WTC11 (cell line): ENCODE measurements at regions not wholly inside any gene's neighbourhood (a gene's known extent, or its start where the extent isn't known, plus 50 kb on each side); places are given as distances from the start of the nearest gene placed in this dataset.

Source experiments
- ESRRA ChIP-seq: sonication (generic); formaldehyde crosslinking; IDR thresholded peaks from 2 replicates; pipeline ENCODE4 v1.8.1; 2022; ENCODE audit warnings: mild to moderate bottlenecking, missing genetic modification reagents, borderline replicate concordance
- GRHL2 ChIP-seq: fragments of 250-450 bp; sonication (Bioruptor Pico); IDR thresholded peaks from 2 replicates; pipeline ENCODE4 v1.8.0; 2022; ENCODE audit warnings: mild to moderate bottlenecking, moderate library complexity; ENCODE audit not compliant: insufficient replicate concordance, severe bottlenecking
- JUN ChIP-seq: sonication (generic); formaldehyde crosslinking; IDR thresholded peaks from 2 replicates; pipeline ENCODE4 v1.8.0; 2023; ENCODE audit warnings: mild to moderate bottlenecking, missing genetic modification reagents
- TEAD1 ChIP-seq: sonication (generic); formaldehyde crosslinking; IDR thresholded peaks from 2 replicates; pipeline ENCODE4 v1.8.0; 2022; ENCODE audit warnings: mild to moderate bottlenecking, missing genetic modification reagents
- ZNF317 ChIP-seq: sonication (generic); formaldehyde crosslinking; IDR thresholded peaks from 2 replicates; pipeline ENCODE4 v1.8.1; 2023; ENCODE audit warnings: low read depth, mild to moderate bottlenecking, moderate library complexity, missing genetic modification reagents, borderline replicate concordance
- TF ChIP-seq, protein P1 (sequence below): fragments of 200-600 bp; IDR thresholded peaks from 2 replicates; pipeline ENCODE4 v1.8.0; 2022; ENCODE audit warnings: antibody characterized with exemption
- TF ChIP-seq, protein P2 (sequence below): fragments of 250-450 bp; sonication (Bioruptor Pico); IDR thresholded peaks from 2 replicates; pipeline ENCODE4 v1.9.0; 2021; ENCODE audit warnings: mild to moderate bottlenecking

DNA sequence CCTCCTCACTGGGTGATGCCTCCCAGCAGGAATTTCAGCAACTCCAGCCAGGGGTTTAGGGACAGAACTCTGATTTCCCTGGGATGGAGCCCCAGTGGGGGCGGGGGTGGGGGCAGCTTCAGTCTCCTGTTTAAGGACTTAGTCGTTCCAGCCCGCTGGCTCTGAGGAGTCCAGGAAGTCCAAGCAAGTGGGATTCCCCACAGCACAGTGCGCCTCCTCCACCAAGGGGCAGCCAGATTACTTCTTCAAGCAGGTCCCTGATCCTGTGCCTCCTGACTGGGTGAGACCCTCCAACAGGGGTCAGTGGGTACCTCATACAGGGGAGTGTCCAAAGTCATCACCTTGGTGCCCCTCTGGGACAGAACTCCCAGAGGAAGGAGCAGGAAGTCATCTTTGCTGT, 1438.4 kb upstream of the B3GALT2 start:
- TF ChIP-seq, protein P1, sequence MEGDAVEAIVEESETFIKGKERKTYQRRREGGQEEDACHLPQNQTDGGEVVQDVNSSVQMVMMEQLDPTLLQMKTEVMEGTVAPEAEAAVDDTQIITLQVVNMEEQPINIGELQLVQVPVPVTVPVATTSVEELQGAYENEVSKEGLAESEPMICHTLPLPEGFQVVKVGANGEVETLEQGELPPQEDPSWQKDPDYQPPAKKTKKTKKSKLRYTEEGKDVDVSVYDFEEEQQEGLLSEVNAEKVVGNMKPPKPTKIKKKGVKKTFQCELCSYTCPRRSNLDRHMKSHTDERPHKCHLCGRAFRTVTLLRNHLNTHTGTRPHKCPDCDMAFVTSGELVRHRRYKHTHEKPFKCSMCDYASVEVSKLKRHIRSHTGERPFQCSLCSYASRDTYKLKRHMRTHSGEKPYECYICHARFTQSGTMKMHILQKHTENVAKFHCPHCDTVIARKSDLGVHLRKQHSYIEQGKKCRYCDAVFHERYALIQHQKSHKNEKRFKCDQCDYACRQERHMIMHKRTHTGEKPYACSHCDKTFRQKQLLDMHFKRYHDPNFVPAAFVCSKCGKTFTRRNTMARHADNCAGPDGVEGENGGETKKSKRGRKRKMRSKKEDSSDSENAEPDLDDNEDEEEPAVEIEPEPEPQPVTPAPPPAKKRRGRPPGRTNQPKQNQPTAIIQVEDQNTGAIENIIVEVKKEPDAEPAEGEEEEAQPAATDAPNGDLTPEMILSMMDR: no peak
- no peak for TF ChIP-seq ZNF317 (CRISPR knock-in tag)
- TF ChIP-seq, protein P2, sequence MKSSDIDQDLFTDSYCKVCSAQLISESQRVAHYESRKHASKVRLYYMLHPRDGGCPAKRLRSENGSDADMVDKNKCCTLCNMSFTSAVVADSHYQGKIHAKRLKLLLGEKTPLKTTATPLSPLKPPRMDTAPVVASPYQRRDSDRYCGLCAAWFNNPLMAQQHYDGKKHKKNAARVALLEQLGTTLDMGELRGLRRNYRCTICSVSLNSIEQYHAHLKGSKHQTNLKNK (CRISPR knock-in tag): no peak
- no peak for TF ChIP-seq ESRRA (CRISPR knock-in tag)
- no peak for TF ChIP-seq TEAD1
- TF ChIP-seq GRHL2 (CRISPR knock-in tag): no peak
- TF ChIP-seq JUN (CRISPR knock-in tag): no peak
